CD14-positive monocyte (primary cell): ENCODE measurements at regions not wholly inside any gene's neighbourhood (a gene's known extent, or its start where the extent isn't known, plus 50 kb on each side); places are given as distances from the start of the nearest gene placed in this dataset.

ENCODE experiments used
- DNase-seq, 3 donors: peaks; one replicate each; pipeline ENCODE4 v3.0.0-alpha.2; 2011 to 2022
- H2AFZ ChIP-seq: 2 replicates; pipeline ENCODE4 v1.6.0; 2012; ENCODE audit warnings: mild to moderate bottlenecking, low read depth, low read length, inconsistent platforms; ENCODE audit not compliant: insufficient read depth, poor library complexity, severe bottlenecking
- H3K27ac ChIP-seq, 2 donors: 1 replicate in 1 of 2; 2 replicates in 1 of 2; pipeline ENCODE4 v1.5.1; 2012 to 2013; ENCODE audit warnings: low read length in 2 of 2, control low read depth in 1 of 2, inconsistent platforms in 1 of 2, low read depth in 1 of 2, mild to moderate bottlenecking in 1 of 2
- H3K27me3 ChIP-seq, 2 donors: one replicate each; pipeline versions ENCODE4 v1.6.0 to v1.6.1; 2011 to 2013; ENCODE audit warnings: low read length in 2 of 2; ENCODE audit not compliant: control insufficient read depth in 2 of 2, insufficient read depth in 2 of 2
- H3K36me3 ChIP-seq, 2 donors: replicated peaks in 1 of 2; 1 replicate in 1 of 2; 2 replicates in 1 of 2; pipeline versions ENCODE4 v1.5.1 to v1.6.1; 2012 to 2013; ENCODE audit warnings: low read length in 2 of 2, control low read depth in 1 of 2, inconsistent platforms in 1 of 2, mild to moderate bottlenecking in 1 of 2; ENCODE audit not compliant: insufficient read depth in 2 of 2, control insufficient read depth in 1 of 2
- H3K4me1 ChIP-seq, 2 donors: 1 replicate in 1 of 2; 2 replicates in 1 of 2; pipeline versions ENCODE4 v1.5.1 to v1.6.1; 2012 to 2013; ENCODE audit warnings: low read length in 2 of 2, control low read depth in 1 of 2, inconsistent platforms in 1 of 2, mild to moderate bottlenecking in 1 of 2, moderate library complexity in 1 of 2; ENCODE audit not compliant: insufficient read depth in 2 of 2, control insufficient read depth in 1 of 2
- H3K4me2 ChIP-seq: replicated peaks from 2 replicates; pipeline ENCODE3; 2012; ENCODE audit warnings: low read length, moderate library complexity, mild to moderate bottlenecking; ENCODE audit not compliant: poor library complexity, severe bottlenecking; ENCODE audit errors: extremely low read depth
- H3K4me3 ChIP-seq, 3 experiments: fragments of 200-600 bp in 1 of 3; sonication (generic) in 1 of 3; replicated peaks in 1 of 3; 1 replicate in 2 of 3; 2 replicates in 1 of 3; pipeline ENCODE4 v1.5.1; 2011 to 2013; ENCODE audit warnings: low read length in 3 of 3, mild to moderate bottlenecking in 3 of 3, control low read depth in 2 of 3, low read depth in 2 of 3, inconsistent platforms in 1 of 3, moderate library complexity in 1 of 3
- H3K79me2 ChIP-seq: 2 replicates; pipeline ENCODE4 v1.6.0; 2012; ENCODE audit warnings: mild to moderate bottlenecking, control low read depth, inconsistent platforms, low read length, moderate library complexity; ENCODE audit not compliant: insufficient read depth
- H3K9ac ChIP-seq: 2 replicates; pipeline ENCODE4 v1.6.0; 2017; ENCODE audit warnings: low read length, mild to moderate bottlenecking; ENCODE audit not compliant: insufficient read depth, poor library complexity, severe bottlenecking
- H3K9me3 ChIP-seq, 2 donors: replicated peaks in 1 of 2; 1 replicate in 1 of 2; 2 replicates in 1 of 2; pipeline versions ENCODE4 v1.5.1 to v1.6.1; 2012 to 2013; ENCODE audit warnings: low read length in 2 of 2, control low read depth in 1 of 2; ENCODE audit not compliant: control insufficient read depth in 1 of 2, insufficient read depth in 1 of 2
- H4K20me1 ChIP-seq: 2 replicates; pipeline ENCODE4 v1.6.0; 2012; ENCODE audit warnings: mild to moderate bottlenecking, low read length, control low read depth, moderate library complexity; ENCODE audit not compliant: insufficient read depth
- H3K27ac Mint-ChIP-seq, 7 donors: one replicate each; pipeline ENCODE4 v1.8.0; 2020; ENCODE audit warnings: mild to moderate bottlenecking in 7 of 7, mixed read lengths in 7 of 7, moderate library complexity in 6 of 7, inconsistent platforms in 2 of 7
- H3K27me3 Mint-ChIP-seq, 3 donors: one replicate each; pipeline ENCODE4 v1.8.0; 2021 to 2022; ENCODE audit warnings: low read depth in 3 of 3, mild to moderate bottlenecking in 3 of 3, mixed read lengths in 3 of 3, moderate library complexity in 3 of 3, inconsistent platforms in 1 of 3
- H3K36me3 Mint-ChIP-seq, 2 donors: one replicate each; pipeline ENCODE4 v1.8.0; 2020; ENCODE audit warnings: mixed read lengths in 2 of 2, inconsistent platforms in 1 of 2, mild to moderate bottlenecking in 1 of 2
- H3K4me1 Mint-ChIP-seq: one replicate; pipeline ENCODE4 v1.8.0; 2020; ENCODE audit warnings: mild to moderate bottlenecking, mixed read lengths
- H3K4me3 Mint-ChIP-seq, 2 donors: one replicate each; pipeline ENCODE4 v1.8.0; 2020; ENCODE audit warnings: mild to moderate bottlenecking in 2 of 2, mixed read lengths in 2 of 2, moderate library complexity in 1 of 2
- H3K9me3 Mint-ChIP-seq, 7 donors: one replicate each; pipeline ENCODE4 v1.8.0; 2020 to 2022; ENCODE audit warnings: mixed read lengths in 7 of 7, mild to moderate bottlenecking in 6 of 7, moderate library complexity in 6 of 7, inconsistent platforms in 2 of 7
- WGBS: methylation state at CpG from one replicate; pipeline ENCODE4 v1.1.5; 2013; ENCODE audit warnings: missing lambda C conversion rate; ENCODE audit not compliant: insufficient coverage; 5-methylcytosine and 5-hydroxymethylcytosine counted together
- intact Hi-C, 2 donors: fragments of 100-400 bp; cut with micrococcal nuclease; formaldehyde crosslinking; loops; one replicate each; pipeline versions ENCODE4 v1.15.0 to v1.15.1; 2023
- TF ChIP-seq, protein P1 (sequence below): fragments of 200-600 bp; IDR thresholded peaks from one replicate; pipeline ENCODE4 v1.8.0; 2022; ENCODE audit warnings: antibody characterized with exemption, mild to moderate bottlenecking

DNA sequence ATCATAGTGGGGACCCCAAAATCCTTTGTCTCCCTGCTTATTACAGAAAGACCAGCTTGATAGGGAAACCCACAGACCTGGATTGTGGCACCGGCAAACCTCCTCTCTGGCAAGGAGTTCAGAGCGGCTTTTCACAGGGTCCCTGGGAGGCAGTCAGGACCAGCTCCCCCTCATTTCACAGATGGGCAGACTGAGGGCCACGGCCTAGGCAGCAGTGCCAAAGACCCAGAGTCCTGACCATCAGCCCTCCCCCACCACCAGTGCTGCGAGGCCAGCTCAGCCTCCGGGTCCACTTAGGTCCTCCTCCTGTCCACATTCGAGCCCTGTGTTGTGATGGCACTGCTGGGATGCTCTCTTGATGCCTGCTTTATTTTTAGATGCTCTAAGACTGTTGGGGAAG, 57.2 kb downstream of the CAMK2N1 start:
- Histone ChIP-seq H3K4me1 (no peaks in the 10 kb centered on the region), H4K20me1 (no peaks in the 10 kb centered on the region), H3K27me3 (peaks cover 0 to 10% of the 10 kb centered on the region in 2 donors), H3K79me2 (no peaks in the 10 kb centered on the region), H3K9ac (no peak overlapping the region), H3K4me2 (no peak overlapping the region), H3K4me3 (no peak overlapping the region), H2AFZ (no peak overlapping the region), H3K9me3 (peaks cover under 1 to 5% of the 10 kb centered on the region in 2 donors), H3K36me3 (no peaks in the 10 kb centered on the region), H3K27ac (no peak overlapping the region)
- intact Hi-C loops: no loop called here
- TF ChIP-seq, protein P1, sequence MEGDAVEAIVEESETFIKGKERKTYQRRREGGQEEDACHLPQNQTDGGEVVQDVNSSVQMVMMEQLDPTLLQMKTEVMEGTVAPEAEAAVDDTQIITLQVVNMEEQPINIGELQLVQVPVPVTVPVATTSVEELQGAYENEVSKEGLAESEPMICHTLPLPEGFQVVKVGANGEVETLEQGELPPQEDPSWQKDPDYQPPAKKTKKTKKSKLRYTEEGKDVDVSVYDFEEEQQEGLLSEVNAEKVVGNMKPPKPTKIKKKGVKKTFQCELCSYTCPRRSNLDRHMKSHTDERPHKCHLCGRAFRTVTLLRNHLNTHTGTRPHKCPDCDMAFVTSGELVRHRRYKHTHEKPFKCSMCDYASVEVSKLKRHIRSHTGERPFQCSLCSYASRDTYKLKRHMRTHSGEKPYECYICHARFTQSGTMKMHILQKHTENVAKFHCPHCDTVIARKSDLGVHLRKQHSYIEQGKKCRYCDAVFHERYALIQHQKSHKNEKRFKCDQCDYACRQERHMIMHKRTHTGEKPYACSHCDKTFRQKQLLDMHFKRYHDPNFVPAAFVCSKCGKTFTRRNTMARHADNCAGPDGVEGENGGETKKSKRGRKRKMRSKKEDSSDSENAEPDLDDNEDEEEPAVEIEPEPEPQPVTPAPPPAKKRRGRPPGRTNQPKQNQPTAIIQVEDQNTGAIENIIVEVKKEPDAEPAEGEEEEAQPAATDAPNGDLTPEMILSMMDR: no peak
- Mint-ChIP-seq H3K27ac (no peak overlapping the region), H3K27me3 (peaks cover 17 to 38% (median 22%) of the 10 kb centered on the region in 3 donors), H3K4me3 (no peak overlapping the region), H3K9me3 (peaks cover 0 to 9% (median 2%) of the 10 kb centered on the region in 7 donors), H3K36me3 (no peaks in the 10 kb centered on the region), H3K4me1 (peaks cover 1% of the 10 kb centered on the region)
- DNase-seq: no peak
- WGBS: 89% methylated on average over 3 of the region's 6 CpGs

DNA sequence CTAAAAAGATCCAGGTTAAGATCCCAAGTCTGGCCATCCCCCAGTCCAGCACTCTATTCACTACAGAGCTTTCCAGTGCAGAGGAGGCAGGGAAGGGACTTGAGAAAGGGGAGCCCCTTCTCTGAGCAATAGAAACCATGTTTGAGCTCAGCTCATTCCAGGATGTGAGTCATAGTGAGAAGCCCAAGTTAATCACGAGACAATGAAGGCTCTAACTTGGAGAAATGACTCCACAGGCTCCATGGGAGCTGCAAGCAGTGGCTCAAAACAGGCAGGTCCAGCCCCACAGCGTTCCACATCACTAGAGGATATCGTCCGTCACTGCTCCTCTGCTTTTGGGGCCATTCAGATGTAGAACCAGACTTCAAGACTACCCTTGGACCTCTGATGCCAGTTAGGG, 59.1 kb downstream of the CAMK2N1 start:
- Histone ChIP-seq H3K27me3 (peaks cover 0 to 7% of the 10 kb centered on the region in 2 donors), H3K9ac (no peak overlapping the region), H2AFZ (no peak overlapping the region), H3K4me3 (no peak overlapping the region), H4K20me1 (no peaks in the 10 kb centered on the region), H3K9me3 (peaks cover 5 to 13% of the 10 kb centered on the region in 2 donors), H3K79me2 (no peaks in the 10 kb centered on the region), H3K4me1 (no peaks in the 10 kb centered on the region), H3K27ac (no peak overlapping the region), H3K4me2 (no peak overlapping the region), H3K36me3 (no peaks in the 10 kb centered on the region)
- intact Hi-C loops: no loop called here
- peaks cover 8 to 37% (median 21%) of the 10 kb centered on the region in 3 donors for H3K27me3 Mint-ChIP-seq
- H3K27ac Mint-ChIP-seq: no peak overlapping the region
- H3K9me3 Mint-ChIP-seq: peaks cover 5 to 25% (median 15%) of the 10 kb centered on the region in 7 donors
- DNase-seq: no peak
- TF ChIP-seq, protein P1: no peak
- no peaks in the 10 kb centered on the region for H3K4me1 Mint-ChIP-seq
- no peak overlapping the region for H3K4me3 Mint-ChIP-seq
- 52% methylated on average over 2 of the region's 4 CpGs for WGBS
- no peaks in the 10 kb centered on the region for H3K36me3 Mint-ChIP-seq
